ENCODE measurements at regions not wholly inside any gene's neighbourhood (a gene's known extent, or its start where the extent isn't known, plus 50 kb on each side); places are given as distances from the start of the nearest gene placed in this dataset.

DNA sequence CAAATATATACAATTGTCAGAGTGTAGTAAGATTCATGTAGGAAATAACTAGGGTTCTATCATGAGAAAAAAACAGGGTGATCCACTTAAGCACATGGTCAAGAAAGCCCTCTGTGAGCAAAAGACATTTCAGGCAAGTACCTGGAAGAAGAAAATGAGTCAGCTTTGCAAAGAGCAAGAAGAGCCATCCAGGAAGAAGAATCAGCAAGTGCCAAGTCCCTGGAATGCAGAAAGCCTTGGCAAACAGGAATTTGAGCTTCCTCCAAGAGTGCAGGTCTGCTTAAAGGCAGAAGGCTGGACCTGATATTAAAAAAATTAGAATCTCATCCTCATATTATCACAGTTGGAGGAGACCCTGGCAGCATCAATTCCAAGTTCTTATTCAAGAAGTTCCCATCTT is 188.5 kb upstream of the CELF4 start:
- no peak overlapping the region for H2BK5ac ChIP-seq (ENCODE audit: low read depth, low read length)
- H3K4ac ChIP-seq (replicated peaks; ENCODE audit: insufficient read length, low read depth, low read length) = no peak overlapping the region
- H3K79me1 ChIP-seq (ENCODE audit: low read depth, low read length) = no peaks in the 10 kb centered on the region
- no peak overlapping the region for H2BK120ac ChIP-seq (replicated peaks; ENCODE audit: low read depth, low read length)
- no peak overlapping the region for H3K18ac ChIP-seq (ENCODE audit: extremely low read depth, low read length)
- POLR2A ChIA-PET (ENCODE audit: partially characterized antibody) = no interaction called here
- H3K79me2 ChIP-seq (ENCODE audit: control insufficient read depth in 1 of 2, insufficient read depth in 2 of 2, low read length in 2 of 2) = no peaks in the 10 kb centered on the region
- H2BK15ac ChIP-seq (ENCODE audit: low read length) = no peak overlapping the region
- H3K23me2 ChIP-seq (ENCODE audit: low read depth, low read length) = peaks cover 2% of the 10 kb centered on the region; the same call in 1 of the 2 replicates
- TF ChIP-seq TEAD4 (IDR thresholded peaks at IDR 0.05; ENCODE audit: low read depth, low read length) (no peak), EZH2 (IDR thresholded peaks at IDR 0.05; ENCODE audit: low read depth, low read length, severe bottlenecking) (no peak), CBX8 (IDR thresholded peaks at IDR 0.05; ENCODE audit: borderline replicate concordance, low read depth, low read length) (no peak), JUND (IDR thresholded peaks at IDR 0.05; ENCODE audit: low read length) (no peak), CBX5 (IDR thresholded peaks at IDR 0.05; ENCODE audit: low read depth, low read length) (no peak), SIX5 (IDR thresholded peaks at IDR 0.05; ENCODE audit: low read depth, low read length) (no peak), ZNF274 (IDR thresholded peaks at IDR 0.05; ENCODE audit: borderline replicate concordance, extremely low read depth, low read length) (no peak), POLR2AphosphoS5 (IDR thresholded peaks at IDR 0.05; ENCODE audit: low read depth, low read length) (no peak), SP1 (IDR thresholded peaks at IDR 0.05; ENCODE audit: low read depth, low read length) (no peak)
- TF ChIP-seq, protein P1, sequence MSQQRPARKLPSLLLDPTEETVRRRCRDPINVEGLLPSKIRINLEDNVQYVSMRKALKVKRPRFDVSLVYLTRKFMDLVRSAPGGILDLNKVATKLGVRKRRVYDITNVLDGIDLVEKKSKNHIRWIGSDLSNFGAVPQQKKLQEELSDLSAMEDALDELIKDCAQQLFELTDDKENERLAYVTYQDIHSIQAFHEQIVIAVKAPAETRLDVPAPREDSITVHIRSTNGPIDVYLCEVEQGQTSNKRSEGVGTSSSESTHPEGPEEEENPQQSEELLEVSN (IDR thresholded peaks at IDR 0.05) = no peak
- no peaks in the 10 kb centered on the region for H3K27me3 ChIP-seq (replicated peaks in 1 of 4; ENCODE audit: control insufficient read depth in 3 of 4, extremely low read depth in 1 of 4, insufficient read depth in 3 of 4, low read length in 3 of 4)
- no peaks in the 10 kb centered on the region for H3K36me3 ChIP-seq (ENCODE audit: control insufficient read depth in 2 of 4, insufficient read depth in 4 of 4, low read length in 3 of 4)
- H4K5ac ChIP-seq (ENCODE audit: insufficient read length, low read depth, low read length) = no peak overlapping the region
- H3K23ac ChIP-seq (ENCODE audit: insufficient read length) = no peak overlapping the region
- H4K20me1 ChIP-seq (replicated peaks in 1 of 2; ENCODE audit: control insufficient read depth in 1 of 2, insufficient read depth in 2 of 2, low read length in 2 of 2) = no peaks in the 10 kb centered on the region
- H2AK5ac ChIP-seq (ENCODE audit: low read depth, low read length) = no peak overlapping the region
- no peak overlapping the region for H3K14ac ChIP-seq (ENCODE audit: insufficient read length)
- no peak overlapping the region for H3K27ac ChIP-seq (ENCODE audit: low read depth, low read length)
- FAIRE-seq = no peak
- H4K91ac ChIP-seq (replicated peaks; ENCODE audit: insufficient read length, low read length) = no peak overlapping the region
- H3K4me3 ChIP-seq (ENCODE audit: extremely low read depth in 1 of 4, insufficient read depth in 2 of 4, low read depth in 3 of 4, low read length in 4 of 4) = no peak overlapping the region
- CTCF ChIA-PET (ENCODE audit: partially characterized antibody) = interaction anchor here (1.0 to 1.9 kb wide), 3 partner anchors 10 to 183 kb away, joined by 3 to 5 read pairs (median 4); no protein-coding TSS in a partner anchor
- peaks cover 0 to 6% (median 0%) of the 10 kb centered on the region in 4 experiments; a peak in 2 of 7 replicates for H3K4me1 ChIP-seq (replicated peaks in 1 of 4; ENCODE audit: control insufficient read depth in 3 of 4, insufficient read depth in 4 of 4, low read length in 3 of 4)
- H3K9ac ChIP-seq (replicated peaks in 1 of 4; ENCODE audit: extremely low read depth in 1 of 4, low read depth in 3 of 4, low read length in 3 of 4) = no peak overlapping the region
- H2BK20ac ChIP-seq (ENCODE audit: low read length) = no peak overlapping the region
- H3K9me3 ChIP-seq (ENCODE audit: insufficient read depth in 2 of 2, low read depth in 1 of 2, low read length in 1 of 2) = no peaks in the 10 kb centered on the region
- H4K8ac ChIP-seq (ENCODE audit: extremely low read depth, insufficient read depth, low read length) = no peak overlapping the region
- H2AFZ ChIP-seq (ENCODE audit: low read length) = no peak overlapping the region
- H3K4me2 ChIP-seq (ENCODE audit: insufficient read depth in 1 of 2, low read depth in 2 of 2, low read length in 2 of 2) = no peak overlapping the region
- no peak overlapping the region for H2BK12ac ChIP-seq (ENCODE audit: low read depth, low read length)
- DNase-seq (ENCODE audit: low read depth in 1 of 2, low spot score in 2 of 2) = no peak
- H3K56ac ChIP-seq (replicated peaks; ENCODE audit: insufficient read length, low read depth, low read length) = no peak overlapping the region

Data from H1 (cell line).